Stimulated activated naive CD8-positive, alpha-beta T cell treated with anti-CD3 and anti-CD28 coated beads, Interleukin-15, Interleukin-2, amounts not matched to agents 100 ng/mL and 50 ng/mL, for 24 hours (primary cell): ENCODE measurements at regions not wholly inside any gene's neighbourhood (a gene's known extent, or its start where the extent isn't known, plus 50 kb on each side); places are given as distances from the start of the nearest gene placed in this dataset.

Source experiments
- H3K27ac Mint-ChIP-seq: one replicate; pipeline ENCODE4 v1.8.0; 2021; ENCODE audit warnings: mild to moderate bottlenecking, mixed read lengths
- H3K27me3 Mint-ChIP-seq: one replicate; pipeline ENCODE4 v1.8.0; 2021; ENCODE audit warnings: mixed read lengths
- H3K36me3 Mint-ChIP-seq: one replicate; pipeline ENCODE4 v1.8.0; 2021; ENCODE audit warnings: low read depth, mixed read lengths
- H3K4me1 Mint-ChIP-seq: one replicate; pipeline ENCODE4 v1.8.0; 2021; ENCODE audit warnings: low read depth, mixed read lengths
- H3K4me3 Mint-ChIP-seq: one replicate; pipeline ENCODE4 v1.8.0; 2021; ENCODE audit warnings: mild to moderate bottlenecking, mixed read lengths
- H3K9me3 Mint-ChIP-seq: one replicate; pipeline ENCODE4 v1.8.0; 2021; ENCODE audit warnings: mixed read lengths

GRCh38 chr5:69042500-69042899 lies 51.3 kb upstream of the SLC30A5 start:
- Mint-ChIP-seq H3K27me3 (no peaks in the 10 kb centered on the region), H3K36me3 (no peaks in the 10 kb centered on the region), H3K4me3 (no peak overlapping the region), H3K4me1 (peaks cover 17% of the 10 kb centered on the region), H3K9me3 (no peaks in the 10 kb centered on the region), H3K27ac (peak overlapping the region; percentile 90)

- H3K27me3 Mint-ChIP-seq, result no peaks in the 10 kb centered on the region
- peak overlapping the region; percentile 86 for H3K4me3 Mint-ChIP-seq
- H3K36me3 Mint-ChIP-seq, result no peaks in the 10 kb centered on the region
- peaks cover 17% of the 10 kb centered on the region for H3K4me1 Mint-ChIP-seq
- peak overlapping the region; percentile 90 for H3K27ac Mint-ChIP-seq
- H3K9me3 Mint-ChIP-seq, result no peaks in the 10 kb centered on the region
Measured at GRCh38 chr5:69042915-69043654, 50.7 kb upstream of the SLC30A5 start.

- Mint-ChIP-seq H3K27ac (peak overlapping the region; percentile 45), H3K27me3 (no peaks in the 10 kb centered on the region), H3K4me3 (peak overlapping the region; percentile 86)
Measured at GRCh38 chr5:69043655-69043996, 50.2 kb upstream of the SLC30A5 start.

More at GRCh38 chr5:69043655-69043996, 50.2 kb upstream of the SLC30A5 start:
- Mint-ChIP-seq H3K4me1 (peaks cover 17% of the 10 kb centered on the region), H3K36me3 (no peaks in the 10 kb centered on the region), H3K9me3 (no peaks in the 10 kb centered on the region)
